GM12864 (cell line): ENCODE measurements at regions not wholly inside any gene's neighbourhood (a gene's known extent, or its start where the extent isn't known, plus 50 kb on each side); places are given as distances from the start of the nearest gene placed in this dataset.

Experiments
- DNase-seq: peaks from one replicate; pipeline ENCODE4 v3.0.0-alpha.2; 2011; ENCODE audit warnings: low read depth
- H3K4me3 ChIP-seq: 2 replicates; pipeline ENCODE4 v1.5.1; 2011; ENCODE audit warnings: mild to moderate bottlenecking, low read depth, low read length, control low read depth
- TF ChIP-seq, protein P1 (sequence below): IDR thresholded peaks from 2 replicates; pipeline ENCODE4 v1.5.1; 2011; ENCODE audit warnings: low read depth, mild to moderate bottlenecking, moderate library complexity, low read length, control low read depth, inconsistent platforms; ENCODE audit errors: missing control alignments

DNA sequence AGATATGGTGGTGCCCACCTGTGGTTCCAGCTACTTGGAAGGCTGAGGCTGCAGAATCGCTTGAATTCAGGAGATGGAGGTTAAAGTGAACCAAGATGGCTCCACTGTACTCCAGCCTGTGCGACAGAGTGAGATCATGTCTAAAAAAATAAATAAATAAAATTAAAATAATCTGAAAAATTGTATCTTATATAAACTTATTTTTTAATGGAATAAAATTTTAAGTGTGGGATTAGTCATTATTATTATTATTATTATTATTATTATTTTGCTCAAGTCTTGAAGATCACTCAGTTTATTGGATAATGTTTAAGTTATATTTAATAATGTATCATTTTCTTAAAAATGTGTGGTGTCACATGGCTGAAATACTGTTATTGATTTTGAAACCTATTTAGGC is 688.0 kb upstream of the COX7C start:
- H3K4me3 ChIP-seq: no peak overlapping the region
- no peak for DNase-seq
- TF ChIP-seq, protein P1, sequence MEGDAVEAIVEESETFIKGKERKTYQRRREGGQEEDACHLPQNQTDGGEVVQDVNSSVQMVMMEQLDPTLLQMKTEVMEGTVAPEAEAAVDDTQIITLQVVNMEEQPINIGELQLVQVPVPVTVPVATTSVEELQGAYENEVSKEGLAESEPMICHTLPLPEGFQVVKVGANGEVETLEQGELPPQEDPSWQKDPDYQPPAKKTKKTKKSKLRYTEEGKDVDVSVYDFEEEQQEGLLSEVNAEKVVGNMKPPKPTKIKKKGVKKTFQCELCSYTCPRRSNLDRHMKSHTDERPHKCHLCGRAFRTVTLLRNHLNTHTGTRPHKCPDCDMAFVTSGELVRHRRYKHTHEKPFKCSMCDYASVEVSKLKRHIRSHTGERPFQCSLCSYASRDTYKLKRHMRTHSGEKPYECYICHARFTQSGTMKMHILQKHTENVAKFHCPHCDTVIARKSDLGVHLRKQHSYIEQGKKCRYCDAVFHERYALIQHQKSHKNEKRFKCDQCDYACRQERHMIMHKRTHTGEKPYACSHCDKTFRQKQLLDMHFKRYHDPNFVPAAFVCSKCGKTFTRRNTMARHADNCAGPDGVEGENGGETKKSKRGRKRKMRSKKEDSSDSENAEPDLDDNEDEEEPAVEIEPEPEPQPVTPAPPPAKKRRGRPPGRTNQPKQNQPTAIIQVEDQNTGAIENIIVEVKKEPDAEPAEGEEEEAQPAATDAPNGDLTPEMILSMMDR: no peak

DNA sequence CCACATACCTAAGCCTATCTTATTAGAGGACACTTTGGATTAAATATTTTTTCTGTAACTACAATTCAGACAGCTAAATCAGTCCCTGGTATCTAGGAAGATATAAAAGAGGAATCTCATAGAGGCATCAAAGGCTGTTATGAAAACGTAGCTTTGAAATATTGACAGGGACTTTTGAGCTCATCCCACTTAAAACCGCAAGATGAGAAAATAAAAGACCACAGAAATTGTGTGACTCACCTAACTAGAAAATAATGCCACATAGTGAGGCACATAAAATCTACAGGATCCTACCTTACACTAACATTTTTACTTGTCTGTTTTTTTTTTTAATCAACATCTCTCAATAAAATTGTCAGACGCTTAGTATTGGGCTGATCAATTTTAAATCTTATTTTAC is 686.5 kb upstream of the COX7C start:
- H3K4me3 ChIP-seq: no peak overlapping the region
- TF ChIP-seq, protein P1: no peak
- no peak for DNase-seq

DNA sequence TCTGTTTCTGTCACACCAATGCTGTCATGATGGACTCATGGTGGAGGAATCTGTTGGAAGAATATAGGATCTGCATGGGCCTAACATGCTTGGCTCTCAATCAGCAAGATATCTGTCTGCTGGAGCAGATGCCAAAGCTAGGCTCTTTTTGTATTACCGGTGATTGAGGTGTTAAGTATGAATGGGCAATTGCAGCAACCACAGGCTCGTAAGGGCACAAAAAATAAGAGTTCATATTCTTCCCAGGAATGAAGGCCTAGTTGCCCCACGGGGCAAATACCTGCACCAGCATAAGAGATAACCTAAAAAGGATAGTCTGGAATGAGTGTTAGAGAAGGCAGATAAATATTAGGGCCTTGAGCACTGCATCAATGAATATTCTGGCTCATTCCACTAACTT is 679.5 kb upstream of the COX7C start:
- DNase-seq: no peak
- H3K4me3 ChIP-seq: no peak overlapping the region
- TF ChIP-seq, protein P1: no peak

DNA sequence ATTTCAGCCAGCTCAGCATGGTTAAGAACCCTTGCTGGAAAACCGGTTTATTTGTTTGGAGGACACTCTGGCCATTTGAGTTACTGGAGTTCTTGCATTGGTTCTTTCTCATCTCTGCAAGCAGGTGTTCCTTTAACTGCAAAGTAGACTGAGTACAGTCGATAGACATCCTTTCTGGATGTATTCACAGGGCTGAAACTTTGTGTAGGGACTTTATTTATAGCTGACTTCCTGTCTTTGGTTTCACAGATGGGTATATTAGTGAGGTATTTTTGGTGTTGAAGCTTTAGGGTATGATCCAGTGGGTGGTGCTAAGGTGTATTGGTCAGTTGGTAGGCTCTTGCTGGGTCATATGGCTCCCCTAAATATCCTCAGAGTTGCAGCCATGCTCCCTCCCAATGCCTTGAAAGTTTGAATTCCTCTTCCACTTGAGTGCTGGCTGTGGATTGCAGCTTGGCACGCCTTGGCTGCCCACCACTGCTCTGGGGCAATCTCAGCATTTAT is 666.0 kb upstream of the COX7C start:
- no peak overlapping the region for H3K4me3 ChIP-seq
- TF ChIP-seq, protein P1: no peak
- DNase-seq: no peak

DNA sequence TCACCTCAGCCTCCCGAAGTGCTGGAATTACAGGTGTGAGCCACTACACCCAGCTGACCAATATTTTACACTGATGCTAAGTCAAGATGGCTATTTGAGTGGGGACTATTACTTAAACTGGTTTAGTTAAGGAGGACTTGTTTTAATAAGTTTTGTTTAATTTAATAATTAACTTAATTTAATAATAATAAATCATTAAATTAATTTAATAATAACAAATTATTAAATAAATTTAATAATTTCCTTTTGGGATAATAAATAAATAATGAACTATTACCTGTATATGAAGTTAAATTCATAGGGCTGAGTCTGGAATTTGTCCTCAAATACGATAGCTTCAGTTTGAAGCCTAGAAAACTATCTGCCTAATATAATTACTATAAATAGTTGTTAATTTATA is 665.1 kb upstream of the COX7C start:
- no peak overlapping the region for H3K4me3 ChIP-seq
- DNase-seq: no peak
- TF ChIP-seq, protein P1: no peak

DNA sequence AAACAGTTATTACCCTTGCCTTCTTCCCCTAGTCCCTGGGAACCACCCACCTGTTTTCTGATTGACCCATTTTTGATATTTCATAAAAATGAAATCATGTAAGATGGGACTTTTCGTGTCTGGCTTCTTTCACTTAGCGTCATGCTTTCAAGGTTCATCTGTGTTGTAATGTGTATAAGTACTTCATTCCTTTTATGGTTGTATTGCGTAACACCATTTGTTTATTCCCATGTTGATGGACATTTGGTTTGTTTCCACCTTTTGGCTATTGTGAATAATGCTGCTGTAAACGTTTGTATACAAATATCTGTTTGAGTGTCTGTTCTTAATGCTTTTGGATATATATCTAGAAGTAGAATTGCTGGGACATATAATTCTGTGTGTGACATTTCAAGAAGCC is 650.1 kb upstream of the COX7C start:
- no peak overlapping the region for H3K4me3 ChIP-seq
- TF ChIP-seq, protein P1: no peak
- no peak for DNase-seq

DNA sequence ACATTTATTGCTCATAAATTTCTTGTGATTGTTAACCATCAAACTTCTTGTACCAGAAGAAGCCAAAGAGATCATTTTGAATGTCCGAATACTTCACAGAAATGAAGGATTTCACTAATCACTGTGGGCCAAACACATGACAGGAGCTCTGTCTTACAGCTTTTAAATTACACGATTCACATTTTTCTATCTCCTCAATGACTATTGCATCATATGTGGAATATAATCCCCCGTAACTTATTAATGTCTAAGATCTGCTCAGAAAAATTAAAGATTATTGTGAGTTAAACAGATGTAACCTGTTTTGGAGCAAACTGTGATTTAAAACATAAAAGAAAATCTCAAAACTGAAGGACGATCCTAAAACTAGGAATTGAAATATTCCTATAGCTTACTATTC is 645.2 kb upstream of the COX7C start:
- H3K4me3 ChIP-seq: no peak overlapping the region
- TF ChIP-seq, protein P1: no peak
- DNase-seq: no peak
